LNCaP clone FGC (cell line): ENCODE measurements at regions not wholly inside any gene's neighbourhood (a gene's known extent, or its start where the extent isn't known, plus 50 kb on each side); places are given as distances from the start of the nearest gene placed in this dataset.

Experiments used
- DNase-seq: peaks from one replicate; pipeline ENCODE4 v3.0.0-alpha.2; 2011; ENCODE audit warnings: low read depth
- H3K4me3 ChIP-seq: 2 replicates; pipeline ENCODE4 v1.5.1; 2011; ENCODE audit warnings: mild to moderate bottlenecking, low read depth, low read length, control low read depth
- TF ChIP-seq, protein P1 (sequence below): IDR thresholded peaks from 2 replicates; pipeline ENCODE4 v1.5.1; 2012; ENCODE audit warnings: mild to moderate bottlenecking; ENCODE audit not compliant: control insufficient read depth, insufficient read depth; ENCODE audit errors: extremely low read depth

DNA sequence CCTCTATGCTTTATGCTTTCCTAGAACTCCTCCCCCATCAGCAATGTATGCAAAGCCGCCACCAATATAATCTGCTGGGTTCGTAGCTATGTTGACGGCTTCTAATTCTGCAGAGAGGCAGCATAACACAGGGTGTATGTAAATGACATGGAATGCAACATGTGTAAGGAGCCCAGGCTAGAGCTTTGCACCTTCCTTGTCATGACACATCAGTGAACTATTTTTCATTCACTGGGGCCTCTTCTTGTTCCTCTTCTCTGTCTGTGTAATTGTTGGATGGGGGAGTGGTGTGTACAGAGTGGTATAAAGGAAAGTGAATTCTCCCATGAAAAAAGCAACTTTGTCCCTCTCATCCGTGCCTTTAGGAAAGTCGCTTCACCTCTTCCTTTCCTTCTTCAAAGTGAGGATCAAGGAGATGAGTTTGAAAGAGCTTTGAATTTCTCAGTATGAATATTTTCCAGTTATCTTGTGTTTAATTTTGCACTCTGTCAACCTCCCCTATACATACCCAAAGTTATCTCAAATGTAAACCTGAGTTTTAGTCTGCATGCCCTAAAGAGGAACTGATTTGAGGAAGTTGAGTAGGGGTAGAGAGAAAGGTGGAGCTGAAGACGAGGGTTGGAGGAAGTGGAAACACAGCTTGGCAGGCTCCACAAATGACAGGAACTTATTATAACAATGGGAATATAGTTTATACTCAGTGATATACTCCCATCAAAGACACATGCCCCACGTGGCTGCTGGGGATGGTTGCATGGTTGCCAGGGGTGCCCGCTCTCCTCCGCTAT, 74.9 kb upstream of the ARL4C start:
- DNase-seq: no peak
- no peak overlapping the region for H3K4me3 ChIP-seq
- TF ChIP-seq, protein P1, sequence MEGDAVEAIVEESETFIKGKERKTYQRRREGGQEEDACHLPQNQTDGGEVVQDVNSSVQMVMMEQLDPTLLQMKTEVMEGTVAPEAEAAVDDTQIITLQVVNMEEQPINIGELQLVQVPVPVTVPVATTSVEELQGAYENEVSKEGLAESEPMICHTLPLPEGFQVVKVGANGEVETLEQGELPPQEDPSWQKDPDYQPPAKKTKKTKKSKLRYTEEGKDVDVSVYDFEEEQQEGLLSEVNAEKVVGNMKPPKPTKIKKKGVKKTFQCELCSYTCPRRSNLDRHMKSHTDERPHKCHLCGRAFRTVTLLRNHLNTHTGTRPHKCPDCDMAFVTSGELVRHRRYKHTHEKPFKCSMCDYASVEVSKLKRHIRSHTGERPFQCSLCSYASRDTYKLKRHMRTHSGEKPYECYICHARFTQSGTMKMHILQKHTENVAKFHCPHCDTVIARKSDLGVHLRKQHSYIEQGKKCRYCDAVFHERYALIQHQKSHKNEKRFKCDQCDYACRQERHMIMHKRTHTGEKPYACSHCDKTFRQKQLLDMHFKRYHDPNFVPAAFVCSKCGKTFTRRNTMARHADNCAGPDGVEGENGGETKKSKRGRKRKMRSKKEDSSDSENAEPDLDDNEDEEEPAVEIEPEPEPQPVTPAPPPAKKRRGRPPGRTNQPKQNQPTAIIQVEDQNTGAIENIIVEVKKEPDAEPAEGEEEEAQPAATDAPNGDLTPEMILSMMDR: no peak

DNA sequence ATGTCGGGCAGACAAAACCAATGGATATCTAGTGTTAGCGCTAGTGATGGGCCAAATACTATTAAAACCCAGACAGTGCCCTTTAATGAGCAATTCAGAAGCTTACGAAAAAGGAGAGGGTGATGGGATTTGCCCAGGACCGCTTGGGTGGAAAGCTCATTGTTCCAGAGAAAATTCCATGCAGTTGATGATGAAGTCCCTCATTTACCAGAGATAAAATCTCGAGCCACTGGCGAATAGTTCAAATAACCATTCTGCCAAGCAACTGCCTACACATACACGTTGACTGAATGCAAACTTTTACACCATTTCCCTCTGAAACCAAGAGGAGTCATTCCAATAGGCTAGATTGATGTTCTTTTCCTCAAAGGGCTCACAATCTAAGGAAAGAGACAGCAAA, 73.6 kb upstream of the ARL4C start:
- H3K4me3 ChIP-seq: no peak overlapping the region
- no peak for DNase-seq
- TF ChIP-seq, protein P1: no peak

DNA sequence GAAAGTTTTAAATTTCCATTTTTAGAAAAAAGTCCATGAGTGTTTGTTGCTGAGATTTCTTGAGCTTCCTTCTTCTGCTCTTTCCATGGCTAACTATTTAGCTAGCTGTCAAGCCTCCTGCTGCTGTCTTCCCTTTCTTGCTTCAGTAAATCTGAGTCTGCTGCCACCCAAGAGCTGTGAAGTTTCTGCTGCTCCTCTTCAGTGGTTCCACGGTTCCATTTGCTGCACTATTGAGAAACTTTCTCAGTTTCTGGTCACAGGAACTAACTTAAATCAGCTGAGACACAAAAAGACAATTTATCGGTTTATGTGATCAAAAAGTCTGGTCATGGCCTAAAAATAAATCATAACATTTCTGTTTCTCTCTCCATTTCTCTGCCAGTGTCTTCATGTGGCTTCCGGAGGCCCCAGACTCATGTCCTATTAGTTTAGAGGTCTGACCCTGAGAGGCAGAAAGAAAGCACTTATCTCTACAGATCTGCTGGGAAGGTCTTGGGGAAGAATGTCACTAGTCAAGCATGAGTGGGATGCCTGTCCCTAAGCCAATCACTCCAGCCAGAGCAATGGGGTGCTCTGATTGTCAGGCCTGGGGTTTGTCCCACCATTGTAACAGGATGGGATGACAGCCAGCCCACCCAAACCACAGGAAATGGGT, 73.0 kb upstream of the ARL4C start:
- DNase-seq: no peak
- TF ChIP-seq, protein P1: no peak
- H3K4me3 ChIP-seq: no peak overlapping the region

DNA sequence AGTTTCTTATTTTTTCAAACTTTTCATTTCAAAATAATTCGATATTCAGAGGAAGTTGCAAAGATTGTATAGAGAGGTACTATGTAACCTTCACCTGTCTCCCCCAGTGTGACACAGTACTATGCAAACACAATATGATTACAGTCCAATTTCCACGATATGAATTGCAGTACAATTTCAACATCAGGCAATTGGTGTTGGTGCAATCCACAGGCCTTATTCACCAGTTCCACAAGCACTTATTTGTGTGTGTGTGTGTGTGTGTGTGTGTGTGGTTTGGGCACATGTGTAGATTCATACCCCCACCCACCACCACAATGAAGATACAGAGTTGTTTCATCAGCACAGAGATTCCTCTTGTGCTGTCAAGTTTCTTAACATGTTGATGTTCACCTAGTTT, 69.7 kb upstream of the ARL4C start:
- TF ChIP-seq, protein P1: no peak
- DNase-seq: no peak
- H3K4me3 ChIP-seq: no peak overlapping the region

DNA sequence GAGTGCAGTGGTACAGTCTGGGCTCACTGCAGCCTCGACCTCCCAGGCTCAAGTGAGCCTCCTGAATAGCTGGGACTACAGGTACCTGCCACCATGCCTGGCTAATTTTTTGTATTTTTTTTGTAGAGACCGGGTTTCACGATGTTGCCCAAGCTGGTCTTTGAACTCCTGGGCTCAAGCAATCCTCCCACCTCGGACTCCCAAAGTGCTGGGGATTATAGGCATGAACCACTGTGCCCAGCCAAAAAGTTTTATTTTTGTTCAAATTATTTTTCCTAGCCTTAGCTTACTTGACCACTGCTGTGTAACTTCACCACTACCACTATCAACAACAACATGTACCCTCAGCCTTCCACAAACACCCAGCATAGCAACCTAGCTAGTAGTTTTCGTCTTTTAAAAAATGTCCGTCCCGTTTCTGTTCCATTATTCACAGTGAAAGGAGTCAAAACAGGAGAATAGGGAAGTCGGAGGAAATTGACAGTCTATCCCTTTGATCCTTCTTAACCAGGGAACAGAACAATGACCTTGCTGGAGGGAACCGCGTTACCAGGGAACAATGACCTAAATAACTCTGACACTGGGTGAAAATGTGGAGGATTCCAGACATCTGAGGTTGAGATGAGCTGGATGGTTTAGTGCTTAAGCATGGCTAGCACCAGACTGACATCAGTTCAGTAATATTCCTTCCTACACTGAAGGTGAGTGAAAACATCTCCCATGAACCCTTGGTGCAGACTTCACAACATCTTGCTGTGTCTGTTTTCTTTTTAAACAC, 69.2 kb upstream of the ARL4C start:
- DNase-seq: no peak
- H3K4me3 ChIP-seq: no peak overlapping the region
- TF ChIP-seq, protein P1: no peak

DNA sequence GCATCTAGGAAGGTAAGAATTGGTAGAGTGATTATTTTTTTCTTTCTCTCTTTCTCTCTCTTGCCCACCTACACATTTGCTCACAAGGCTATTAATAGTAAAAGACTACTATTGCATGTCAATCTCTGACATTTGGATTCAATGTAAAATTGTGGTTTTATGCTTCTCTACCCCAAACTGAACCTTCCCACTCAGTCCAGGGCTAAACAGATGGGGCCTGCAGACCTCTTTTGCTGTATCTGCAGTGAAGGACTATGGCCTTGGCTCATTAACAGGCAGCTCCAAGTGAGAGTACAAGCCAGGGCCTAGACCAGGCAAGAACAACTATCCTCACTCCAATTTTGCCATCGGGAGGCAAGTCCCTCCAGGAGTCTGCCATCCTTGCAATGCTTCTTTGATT, 68.3 kb upstream of the ARL4C start:
- no peak overlapping the region for H3K4me3 ChIP-seq
- DNase-seq: no peak
- TF ChIP-seq, protein P1: no peak
